HEK293 (cell line): ENCODE measurements at regions not wholly inside any gene's neighbourhood (a gene's known extent, or its start where the extent isn't known, plus 50 kb on each side); places are given as distances from the start of the nearest gene placed in this dataset.
A peak's percentile ranks its signal among the peaks of the same experiment; 100 is the strongest.

Source experiments
- BCL11B ChIP-seq: fragments of 450-650 bp; formaldehyde crosslinking; IDR thresholded peaks from 2 replicates; pipeline ENCODE4 v1.5.1; 2016; ENCODE audit warnings: low read depth, missing biosample characterization, missing genetic modification characterization
- MZF1 ChIP-seq: fragments of 450-650 bp; formaldehyde crosslinking; IDR thresholded peaks from 2 replicates; pipeline ENCODE4 v1.5.1; 2017; ENCODE audit warnings: missing biosample characterization, missing genetic modification characterization, borderline replicate concordance
- PATZ1 ChIP-seq: fragments of 450-650 bp; formaldehyde crosslinking; IDR thresholded peaks from 2 replicates; pipeline ENCODE4 v1.5.1; 2016; ENCODE audit warnings: missing biosample characterization, missing genetic modification characterization
- SALL2 ChIP-seq: fragments of 450-650 bp; formaldehyde crosslinking; IDR thresholded peaks from 2 replicates; pipeline ENCODE4 v1.5.0; 2017; ENCODE audit warnings: missing biosample characterization, mild to moderate bottlenecking, missing genetic modification characterization, borderline replicate concordance
- WT1 ChIP-seq: fragments of 450-650 bp; formaldehyde crosslinking; IDR thresholded peaks from 2 replicates; pipeline ENCODE4 v1.5.1; 2016; ENCODE audit warnings: missing biosample characterization, missing genetic modification characterization
- ZBTB8A ChIP-seq: fragments of 450-650 bp; formaldehyde crosslinking; IDR thresholded peaks from 2 replicates; pipeline ENCODE4 v1.5.1; 2016; ENCODE audit warnings: missing biosample characterization, missing genetic modification characterization
- ZIC2 ChIP-seq: fragments of 450-650 bp; formaldehyde crosslinking; IDR thresholded peaks from 2 replicates; pipeline ENCODE4 v1.5.1; 2016; ENCODE audit warnings: missing biosample characterization, missing genetic modification characterization
- ZNF146 ChIP-seq: fragments of 450-650 bp; formaldehyde crosslinking; IDR thresholded peaks from 2 replicates; pipeline ENCODE4 v1.5.1; 2016; ENCODE audit warnings: missing biosample characterization, missing genetic modification characterization
- ZNF155 ChIP-seq: fragments of 450-650 bp; formaldehyde crosslinking; IDR thresholded peaks from 2 replicates; pipeline ENCODE4 v1.5.1; 2016; ENCODE audit warnings: missing biosample characterization, missing genetic modification characterization
- ZNF16 ChIP-seq: fragments of 450-650 bp; formaldehyde crosslinking; IDR thresholded peaks from 2 replicates; pipeline ENCODE4 v1.5.1; 2016; ENCODE audit warnings: low read depth, missing biosample characterization, missing genetic modification characterization
- ZNF19 ChIP-seq: fragments of 450-650 bp; formaldehyde crosslinking; IDR thresholded peaks from 2 replicates; pipeline ENCODE4; 2016; ENCODE audit warnings: missing biosample characterization, missing genetic modification characterization, low read depth
- ZNF280C ChIP-seq: fragments of 450-650 bp; formaldehyde crosslinking; IDR thresholded peaks from 2 replicates; pipeline ENCODE4 v1.5.1; 2016; ENCODE audit warnings: missing biosample characterization, missing genetic modification characterization
- ZNF350 ChIP-seq: fragments of 450-650 bp; formaldehyde crosslinking; IDR thresholded peaks from 2 replicates; pipeline ENCODE4 v1.5.0; 2017; ENCODE audit warnings: missing biosample characterization, mild to moderate bottlenecking, missing genetic modification characterization
- ZNF354C ChIP-seq: fragments of 450-650 bp; formaldehyde crosslinking; IDR thresholded peaks from 2 replicates; pipeline ENCODE4 v1.5.1; 2016; ENCODE audit warnings: missing biosample characterization, missing genetic modification characterization, low read depth, borderline replicate concordance
- ZNF366 ChIP-seq: fragments of 450-650 bp; formaldehyde crosslinking; conservative IDR thresholded peaks from 2 replicates; pipeline ENCODE4 v1.5.1; 2016; ENCODE audit warnings: missing biosample characterization, missing genetic modification characterization
- ZNF521 ChIP-seq: fragments of 450-650 bp; formaldehyde crosslinking; IDR thresholded peaks from 2 replicates; pipeline ENCODE4 v1.5.1; 2017; ENCODE audit warnings: missing biosample characterization, mild to moderate bottlenecking, missing genetic modification characterization
- ZNF561 ChIP-seq: fragments of 450-650 bp; IDR thresholded peaks from 2 replicates; pipeline ENCODE4 v1.5.1; 2018; ENCODE audit warnings: missing biosample characterization, missing genetic modification characterization, borderline replicate concordance
- ZNF621 ChIP-seq: fragments of 450-650 bp; formaldehyde crosslinking; IDR thresholded peaks from 2 replicates; pipeline ENCODE4 v1.5.1; 2017; ENCODE audit warnings: missing biosample characterization, missing genetic modification characterization
- ZNF639 ChIP-seq: fragments of 450-650 bp; formaldehyde crosslinking; IDR thresholded peaks from 2 replicates; pipeline ENCODE4 v1.5.1; 2016; ENCODE audit warnings: missing biosample characterization, missing genetic modification characterization
- ZNF76 ChIP-seq: fragments of 450-650 bp; formaldehyde crosslinking; IDR thresholded peaks from 2 replicates; pipeline ENCODE4; 2016; ENCODE audit warnings: low read depth, missing biosample characterization, missing genetic modification characterization, borderline replicate concordance
- ZNF777 ChIP-seq: fragments of 450-650 bp; formaldehyde crosslinking; IDR thresholded peaks from 2 replicates; pipeline ENCODE4 v1.5.1; 2017; ENCODE audit warnings: missing biosample characterization, missing genetic modification characterization, borderline replicate concordance
- ZSCAN16 ChIP-seq: fragments of 450-650 bp; formaldehyde crosslinking; IDR thresholded peaks from 2 replicates; pipeline ENCODE4 v1.5.1; 2016; ENCODE audit warnings: missing biosample characterization, missing genetic modification characterization
- TF ChIP-seq, protein P1 (sequence below): fragments of 450-650 bp; formaldehyde crosslinking; IDR thresholded peaks from 2 replicates; pipeline ENCODE4 v1.5.1; 2017; ENCODE audit warnings: missing biosample characterization, missing genetic modification characterization
- TF ChIP-seq, protein P2 (sequence below): fragments of 450-650 bp; formaldehyde crosslinking; IDR thresholded peaks from 2 replicates; pipeline ENCODE4 v1.5.1; 2016; ENCODE audit warnings: missing biosample characterization, missing genetic modification characterization
- TF ChIP-seq, protein P3 (sequence below): fragments of 450-650 bp; formaldehyde crosslinking; IDR thresholded peaks from 2 replicates; pipeline ENCODE4 v1.5.0; 2017; ENCODE audit warnings: missing biosample characterization, missing genetic modification characterization, borderline replicate concordance

- TF ChIP-seq, protein P1, sequence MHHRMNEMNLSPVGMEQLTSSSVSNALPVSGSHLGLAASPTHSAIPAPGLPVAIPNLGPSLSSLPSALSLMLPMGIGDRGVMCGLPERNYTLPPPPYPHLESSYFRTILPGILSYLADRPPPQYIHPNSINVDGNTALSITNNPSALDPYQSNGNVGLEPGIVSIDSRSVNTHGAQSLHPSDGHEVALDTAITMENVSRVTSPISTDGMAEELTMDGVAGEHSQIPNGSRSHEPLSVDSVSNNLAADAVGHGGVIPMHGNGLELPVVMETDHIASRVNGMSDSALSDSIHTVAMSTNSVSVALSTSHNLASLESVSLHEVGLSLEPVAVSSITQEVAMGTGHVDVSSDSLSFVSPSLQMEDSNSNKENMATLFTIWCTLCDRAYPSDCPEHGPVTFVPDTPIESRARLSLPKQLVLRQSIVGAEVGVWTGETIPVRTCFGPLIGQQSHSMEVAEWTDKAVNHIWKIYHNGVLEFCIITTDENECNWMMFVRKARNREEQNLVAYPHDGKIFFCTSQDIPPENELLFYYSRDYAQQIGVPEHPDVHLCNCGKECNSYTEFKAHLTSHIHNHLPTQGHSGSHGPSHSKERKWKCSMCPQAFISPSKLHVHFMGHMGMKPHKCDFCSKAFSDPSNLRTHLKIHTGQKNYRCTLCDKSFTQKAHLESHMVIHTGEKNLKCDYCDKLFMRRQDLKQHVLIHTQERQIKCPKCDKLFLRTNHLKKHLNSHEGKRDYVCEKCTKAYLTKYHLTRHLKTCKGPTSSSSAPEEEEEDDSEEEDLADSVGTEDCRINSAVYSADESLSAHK (tag by site-specific recombination) = no peak
- peak; percentile 7; the same call in 1 of the 2 replicates for TF ChIP-seq ZNF76 (tag by site-specific recombination)
- no peak for TF ChIP-seq SALL2 (tag by site-specific recombination)
- TF ChIP-seq ZNF777 (tag by site-specific recombination) = peak; percentile 91; the same call in 1 of the 2 replicates
- no peak for TF ChIP-seq ZNF354C (tag by site-specific recombination)
- TF ChIP-seq ZNF521 (tag by site-specific recombination) = no peak
- TF ChIP-seq ZNF19 = no peak
- TF ChIP-seq WT1 (tag by site-specific recombination) = no peak
- no peak for TF ChIP-seq MZF1
- peak; percentile 20; the same call in 1 of the 2 replicates for TF ChIP-seq PATZ1 (tag by site-specific recombination)
- TF ChIP-seq, protein P2, sequence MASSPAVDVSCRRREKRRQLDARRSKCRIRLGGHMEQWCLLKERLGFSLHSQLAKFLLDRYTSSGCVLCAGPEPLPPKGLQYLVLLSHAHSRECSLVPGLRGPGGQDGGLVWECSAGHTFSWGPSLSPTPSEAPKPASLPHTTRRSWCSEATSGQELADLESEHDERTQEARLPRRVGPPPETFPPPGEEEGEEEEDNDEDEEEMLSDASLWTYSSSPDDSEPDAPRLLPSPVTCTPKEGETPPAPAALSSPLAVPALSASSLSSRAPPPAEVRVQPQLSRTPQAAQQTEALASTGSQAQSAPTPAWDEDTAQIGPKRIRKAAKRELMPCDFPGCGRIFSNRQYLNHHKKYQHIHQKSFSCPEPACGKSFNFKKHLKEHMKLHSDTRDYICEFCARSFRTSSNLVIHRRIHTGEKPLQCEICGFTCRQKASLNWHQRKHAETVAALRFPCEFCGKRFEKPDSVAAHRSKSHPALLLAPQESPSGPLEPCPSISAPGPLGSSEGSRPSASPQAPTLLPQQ (tag by site-specific recombination) = 0 out of 2 replicates have a peak, but pooled peaks have one; percentile 20
- TF ChIP-seq ZNF639 = no peak
- TF ChIP-seq ZBTB8A (tag by site-specific recombination) = no peak
- TF ChIP-seq ZSCAN16 (tag by site-specific recombination) = no peak
- no peak for TF ChIP-seq ZNF146 (tag by site-specific recombination)
- TF ChIP-seq ZNF561 (tag by site-specific recombination) = peak; percentile 78
- TF ChIP-seq, protein P3, sequence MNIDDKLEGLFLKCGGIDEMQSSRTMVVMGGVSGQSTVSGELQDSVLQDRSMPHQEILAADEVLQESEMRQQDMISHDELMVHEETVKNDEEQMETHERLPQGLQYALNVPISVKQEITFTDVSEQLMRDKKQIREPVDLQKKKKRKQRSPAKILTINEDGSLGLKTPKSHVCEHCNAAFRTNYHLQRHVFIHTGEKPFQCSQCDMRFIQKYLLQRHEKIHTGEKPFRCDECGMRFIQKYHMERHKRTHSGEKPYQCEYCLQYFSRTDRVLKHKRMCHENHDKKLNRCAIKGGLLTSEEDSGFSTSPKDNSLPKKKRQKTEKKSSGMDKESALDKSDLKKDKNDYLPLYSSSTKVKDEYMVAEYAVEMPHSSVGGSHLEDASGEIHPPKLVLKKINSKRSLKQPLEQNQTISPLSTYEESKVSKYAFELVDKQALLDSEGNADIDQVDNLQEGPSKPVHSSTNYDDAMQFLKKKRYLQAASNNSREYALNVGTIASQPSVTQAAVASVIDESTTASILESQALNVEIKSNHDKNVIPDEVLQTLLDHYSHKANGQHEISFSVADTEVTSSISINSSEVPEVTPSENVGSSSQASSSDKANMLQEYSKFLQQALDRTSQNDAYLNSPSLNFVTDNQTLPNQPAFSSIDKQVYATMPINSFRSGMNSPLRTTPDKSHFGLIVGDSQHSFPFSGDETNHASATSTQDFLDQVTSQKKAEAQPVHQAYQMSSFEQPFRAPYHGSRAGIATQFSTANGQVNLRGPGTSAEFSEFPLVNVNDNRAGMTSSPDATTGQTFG (tag by site-specific recombination) = no peak
- TF ChIP-seq ZNF366 (tag by site-specific recombination) = peak; percentile 42; the same call in 1 of the 2 replicates
- no peak for TF ChIP-seq BCL11B (tag by site-specific recombination)
- TF ChIP-seq ZNF155 = no peak
- TF ChIP-seq ZNF621 (tag by site-specific recombination) = no peak
- no peak for TF ChIP-seq ZNF280C (tag by site-specific recombination)
- TF ChIP-seq ZIC2 (tag by site-specific recombination) = no peak
- no peak; the same call in 1 of the 2 replicates for TF ChIP-seq ZNF16 (tag by site-specific recombination)
- TF ChIP-seq ZNF350 (tag by site-specific recombination) = no peak
Observed at GRCh38 chr6:28725890-28726348, 197.9 kb downstream of the TRIM27 start (continued).
